ENCODE measurements at regions not wholly inside any gene's neighbourhood (a gene's known extent, or its start where the extent isn't known, plus 50 kb on each side); places are given as distances from the start of the nearest gene placed in this dataset.

DNA sequence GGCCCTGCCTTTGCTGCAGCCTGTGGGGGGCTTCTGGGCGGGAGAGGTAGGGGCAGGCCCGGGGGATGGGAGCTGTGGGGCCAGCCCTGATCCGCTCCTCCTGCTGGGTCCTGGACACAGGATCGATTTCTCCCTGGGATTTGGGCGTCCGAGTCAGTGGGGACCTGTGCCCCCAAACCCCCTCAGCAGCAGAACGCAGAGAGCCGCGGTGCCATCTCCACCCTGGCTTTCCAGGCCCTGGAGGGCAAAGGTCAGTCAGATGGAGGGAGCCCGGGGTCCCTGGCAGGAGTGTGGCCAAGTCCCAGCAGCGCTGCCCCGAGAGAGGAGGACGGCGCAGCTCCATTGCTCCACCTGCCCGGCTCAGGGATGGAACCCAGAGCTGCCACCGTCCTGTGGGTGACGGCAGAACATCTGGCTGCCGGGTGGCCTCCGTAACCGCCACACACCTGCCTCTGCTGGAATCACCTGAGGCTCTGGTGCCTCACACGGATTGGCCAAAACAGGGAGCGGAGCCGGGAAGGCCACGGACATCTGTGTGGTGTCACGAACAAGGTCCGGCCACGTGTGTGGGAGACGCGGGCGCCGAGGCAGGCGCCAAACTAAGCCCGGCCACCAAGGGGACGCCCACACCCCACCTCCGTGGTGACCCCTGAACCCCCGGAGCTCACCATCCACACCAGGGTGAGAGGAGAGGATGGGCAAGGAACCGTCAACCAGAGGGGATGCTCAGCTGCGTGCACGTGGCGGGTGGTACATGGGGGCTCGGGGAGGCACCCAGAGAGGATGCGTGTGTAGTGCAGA is 80.3 kb upstream of the FBRSL1 start:
- Histone ChIP-seq H3K27ac (ENCODE audit: low read depth in 2 of 2, low read length in 1 of 2) (no peak overlapping the region), H3K36me3 (replicated peaks in 1 of 2; ENCODE audit: control insufficient read depth in 1 of 2, insufficient read depth in 2 of 2, low read length in 1 of 2) (no peaks in the 10 kb centered on the region), H3F3A (replicated peaks; ENCODE audit: insufficient read depth) (no peaks in the 10 kb centered on the region), H2AFZ (ENCODE audit: low read depth) (no peak overlapping the region), H3K4me3 (ENCODE audit: low read depth in 2 of 2, low read length in 1 of 2) (no peak overlapping the region), H3K9ac (no peak overlapping the region), H3K4me2 (no peak overlapping the region), H3K9me3 (no peaks in the 10 kb centered on the region), H3K79me2 (ENCODE audit: insufficient read depth) (no peaks in the 10 kb centered on the region), H3K27me3 (ENCODE audit: insufficient read depth) (peaks cover 45% of the 10 kb centered on the region), H4K20me1 (ENCODE audit: insufficient read depth) (no peaks in the 10 kb centered on the region), H3K9me2 (no peaks in the 10 kb centered on the region), H3K4me1 (ENCODE audit: control insufficient read depth in 1 of 2, insufficient read depth in 2 of 2, low read depth in 1 of 2, low read length in 1 of 2) (peaks cover 0 to 9% of the 10 kb centered on the region in 2 experiments; a peak in 1 of 4 replicates)
- ChIA-PET CTCF (interaction anchor here (0.7 to 1.6 kb wide), 3 partner anchors 103 to 256 kb away, joined by 3 to 6 read pairs (median 3); no protein-coding TSS in a partner anchor), POLR2A (no interaction called here)
- 64% methylated on average over 28 of the region's 42 CpGs for WGBS (ENCODE audit: low lambda C conversion rate)
- TF ChIP-seq TAF1 (IDR thresholded peaks at IDR 0.05; ENCODE audit: borderline replicate concordance, low read depth, low read length) (no peak), NFIC (IDR thresholded peaks at IDR 0.05; ENCODE audit: borderline replicate concordance) (no peak), TEAD4 (IDR thresholded peaks at IDR 0.05; ENCODE audit: borderline replicate concordance, insufficient read depth) (no peak), GATA2 (CRISPR knock-in tag; IDR thresholded peaks at IDR 0.05) (no peak), MEF2A (IDR thresholded peaks at IDR 0.05; ENCODE audit: borderline replicate concordance, low read depth) (no peak), SIN3A (IDR thresholded peaks at IDR 0.05; ENCODE audit: borderline replicate concordance, low read depth, low read length) (no peak), POLR2AphosphoS5 (IDR thresholded peaks at IDR 0.05; ENCODE audit: low read depth, low read length) (no peak), FOXM1 (IDR thresholded peaks at IDR 0.05; ENCODE audit: low read depth) (no peak)
- TF ChIP-seq, protein P1, sequence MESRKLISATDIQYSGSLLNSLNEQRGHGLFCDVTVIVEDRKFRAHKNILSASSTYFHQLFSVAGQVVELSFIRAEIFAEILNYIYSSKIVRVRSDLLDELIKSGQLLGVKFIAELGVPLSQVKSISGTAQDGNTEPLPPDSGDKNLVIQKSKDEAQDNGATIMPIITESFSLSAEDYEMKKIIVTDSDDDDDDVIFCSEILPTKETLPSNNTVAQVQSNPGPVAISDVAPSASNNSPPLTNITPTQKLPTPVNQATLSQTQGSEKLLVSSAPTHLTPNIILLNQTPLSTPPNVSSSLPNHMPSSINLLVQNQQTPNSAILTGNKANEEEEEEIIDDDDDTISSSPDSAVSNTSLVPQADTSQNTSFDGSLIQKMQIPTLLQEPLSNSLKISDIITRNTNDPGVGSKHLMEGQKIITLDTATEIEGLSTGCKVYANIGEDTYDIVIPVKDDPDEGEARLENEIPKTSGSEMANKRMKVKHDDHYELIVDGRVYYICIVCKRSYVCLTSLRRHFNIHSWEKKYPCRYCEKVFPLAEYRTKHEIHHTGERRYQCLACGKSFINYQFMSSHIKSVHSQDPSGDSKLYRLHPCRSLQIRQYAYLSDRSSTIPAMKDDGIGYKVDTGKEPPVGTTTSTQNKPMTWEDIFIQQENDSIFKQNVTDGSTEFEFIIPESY (IDR thresholded peaks at IDR 0.05; ENCODE audit: borderline replicate concordance, low read depth) = no peak
- TF ChIP-seq, protein P2, sequence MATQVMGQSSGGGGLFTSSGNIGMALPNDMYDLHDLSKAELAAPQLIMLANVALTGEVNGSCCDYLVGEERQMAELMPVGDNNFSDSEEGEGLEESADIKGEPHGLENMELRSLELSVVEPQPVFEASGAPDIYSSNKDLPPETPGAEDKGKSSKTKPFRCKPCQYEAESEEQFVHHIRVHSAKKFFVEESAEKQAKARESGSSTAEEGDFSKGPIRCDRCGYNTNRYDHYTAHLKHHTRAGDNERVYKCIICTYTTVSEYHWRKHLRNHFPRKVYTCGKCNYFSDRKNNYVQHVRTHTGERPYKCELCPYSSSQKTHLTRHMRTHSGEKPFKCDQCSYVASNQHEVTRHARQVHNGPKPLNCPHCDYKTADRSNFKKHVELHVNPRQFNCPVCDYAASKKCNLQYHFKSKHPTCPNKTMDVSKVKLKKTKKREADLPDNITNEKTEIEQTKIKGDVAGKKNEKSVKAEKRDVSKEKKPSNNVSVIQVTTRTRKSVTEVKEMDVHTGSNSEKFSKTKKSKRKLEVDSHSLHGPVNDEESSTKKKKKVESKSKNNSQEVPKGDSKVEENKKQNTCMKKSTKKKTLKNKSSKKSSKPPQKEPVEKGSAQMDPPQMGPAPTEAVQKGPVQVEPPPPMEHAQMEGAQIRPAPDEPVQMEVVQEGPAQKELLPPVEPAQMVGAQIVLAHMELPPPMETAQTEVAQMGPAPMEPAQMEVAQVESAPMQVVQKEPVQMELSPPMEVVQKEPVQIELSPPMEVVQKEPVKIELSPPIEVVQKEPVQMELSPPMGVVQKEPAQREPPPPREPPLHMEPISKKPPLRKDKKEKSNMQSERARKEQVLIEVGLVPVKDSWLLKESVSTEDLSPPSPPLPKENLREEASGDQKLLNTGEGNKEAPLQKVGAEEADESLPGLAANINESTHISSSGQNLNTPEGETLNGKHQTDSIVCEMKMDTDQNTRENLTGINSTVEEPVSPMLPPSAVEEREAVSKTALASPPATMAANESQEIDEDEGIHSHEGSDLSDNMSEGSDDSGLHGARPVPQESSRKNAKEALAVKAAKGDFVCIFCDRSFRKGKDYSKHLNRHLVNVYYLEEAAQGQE (IDR thresholded peaks at IDR 0.05; ENCODE audit: low read depth, low read length) = no peak
- TF ChIP-seq, protein P3, sequence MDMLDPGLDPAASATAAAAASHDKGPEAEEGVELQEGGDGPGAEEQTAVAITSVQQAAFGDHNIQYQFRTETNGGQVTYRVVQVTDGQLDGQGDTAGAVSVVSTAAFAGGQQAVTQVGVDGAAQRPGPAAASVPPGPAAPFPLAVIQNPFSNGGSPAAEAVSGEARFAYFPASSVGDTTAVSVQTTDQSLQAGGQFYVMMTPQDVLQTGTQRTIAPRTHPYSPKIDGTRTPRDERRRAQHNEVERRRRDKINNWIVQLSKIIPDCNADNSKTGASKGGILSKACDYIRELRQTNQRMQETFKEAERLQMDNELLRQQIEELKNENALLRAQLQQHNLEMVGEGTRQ (IDR thresholded peaks at IDR 0.05; ENCODE audit: borderline replicate concordance, low read depth, low read length) = no peak
- DNase-seq = no peak
